NCI-H128 (cell line): ENCODE measurements at regions not wholly inside any gene's neighbourhood (a gene's known extent, or its start where the extent isn't known, plus 50 kb on each side); places are given as distances from the start of the nearest gene placed in this dataset.

Experiments used
- DNase-seq: peaks from one replicate; lab custom pipeline; 2025; ENCODE audit not compliant: unreplicated experiment; lab: John Stamatoyannopoulos, UW

DNA sequence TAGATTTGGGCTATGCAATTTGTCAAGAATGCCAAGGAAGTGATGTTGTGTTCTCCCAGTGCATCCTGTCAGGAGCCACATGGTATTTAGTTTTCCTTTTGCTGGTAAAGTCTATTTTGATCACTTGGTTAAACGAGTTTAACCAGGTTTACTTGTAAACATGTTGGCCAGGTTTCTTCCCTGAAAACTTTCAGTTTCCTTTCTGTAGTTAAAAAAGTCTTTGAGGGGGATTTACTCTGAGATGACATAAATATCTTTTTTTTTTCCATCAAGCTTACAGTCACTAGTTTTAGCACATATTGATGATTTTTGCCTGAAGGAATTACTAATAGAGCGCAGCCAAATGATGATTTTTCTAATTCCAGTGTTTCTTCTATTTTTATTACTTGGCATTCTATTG is 320.5 kb downstream of the PHF14 start:
- no peak for DNase-seq

DNA sequence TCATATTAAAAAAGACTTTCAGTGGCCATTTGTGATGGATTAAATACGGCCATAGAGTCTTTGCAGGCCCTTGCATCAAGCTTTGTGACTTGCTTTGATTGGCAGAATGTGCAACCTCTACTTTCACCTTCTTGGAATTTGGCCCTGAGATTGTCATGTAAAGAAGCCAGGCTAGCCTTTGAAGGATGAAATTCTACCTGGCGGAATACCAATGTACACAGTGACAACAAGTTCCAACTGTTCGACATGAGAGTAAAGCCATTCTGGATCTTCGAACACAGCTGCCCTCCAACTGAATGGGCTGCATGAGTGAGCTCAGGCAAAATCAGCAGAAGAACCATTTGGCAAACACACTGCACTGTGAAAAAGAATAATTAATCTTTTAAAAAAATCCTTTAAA is 321.3 kb downstream of the PHF14 start:
- DNase-seq: no peak

DNA sequence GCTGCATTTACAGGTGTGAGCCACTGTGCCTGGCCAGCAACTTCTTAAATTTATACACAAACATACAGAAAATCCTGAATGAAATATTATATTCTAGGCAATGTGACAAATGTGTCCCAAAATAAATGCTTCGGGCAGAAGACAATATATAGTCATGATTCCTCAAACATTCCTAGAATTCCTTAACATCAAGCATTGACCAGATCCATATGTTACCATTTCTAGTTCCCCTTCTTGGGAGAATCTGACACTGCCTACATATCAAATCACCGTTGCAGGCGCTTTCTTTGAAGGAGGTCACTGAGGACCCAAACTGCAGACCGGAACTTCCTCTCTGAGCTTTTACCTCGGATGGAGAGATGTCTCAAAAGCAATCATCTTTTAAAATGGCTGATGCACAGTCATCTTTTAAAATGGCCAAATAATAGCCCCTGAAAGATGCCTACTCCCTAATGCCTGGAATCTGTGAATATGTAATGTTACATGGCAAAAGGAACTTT is 323.5 kb downstream of the PHF14 start:
- DNase-seq: no peak

DNA sequence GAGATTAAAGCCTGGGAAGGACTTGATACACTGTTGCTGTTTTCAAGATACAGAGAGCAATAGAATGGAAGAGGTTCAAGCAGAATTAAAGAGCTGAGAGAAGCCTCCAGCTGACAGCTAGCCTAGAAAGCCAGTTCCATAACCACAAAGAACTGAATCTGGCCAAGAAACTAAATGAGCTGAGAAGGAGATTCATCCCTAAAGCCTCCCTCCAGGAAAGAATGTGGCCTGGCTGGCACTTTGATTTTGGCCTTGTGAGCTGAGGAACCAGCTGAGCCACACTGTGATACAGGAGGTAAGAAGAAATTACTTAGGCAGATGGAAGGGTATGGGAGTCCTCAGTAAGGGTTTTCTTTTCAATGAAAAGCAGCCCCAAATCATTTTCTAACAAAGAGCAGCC is 324.1 kb downstream of the PHF14 start:
- no peak for DNase-seq

DNA sequence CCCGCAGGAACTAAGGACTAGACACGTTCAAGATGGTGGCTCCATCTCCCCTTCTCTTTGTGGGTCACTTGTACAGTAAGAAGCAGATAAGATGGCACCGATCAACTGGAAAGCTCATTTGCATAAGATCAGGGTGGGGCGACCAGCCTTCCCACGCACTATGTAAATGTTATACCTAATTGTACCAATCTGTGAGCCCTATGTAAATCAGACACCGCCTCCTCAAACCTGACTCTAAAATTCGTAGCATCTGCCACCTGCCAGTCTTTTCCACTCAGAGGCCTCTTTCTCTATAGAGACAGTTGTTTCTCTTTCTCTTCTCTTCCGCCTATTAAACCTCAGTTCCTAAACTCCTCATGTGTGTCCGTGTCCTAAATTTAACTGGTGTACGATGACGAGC is 324.5 kb downstream of the PHF14 start:
- DNase-seq: no peak

DNA sequence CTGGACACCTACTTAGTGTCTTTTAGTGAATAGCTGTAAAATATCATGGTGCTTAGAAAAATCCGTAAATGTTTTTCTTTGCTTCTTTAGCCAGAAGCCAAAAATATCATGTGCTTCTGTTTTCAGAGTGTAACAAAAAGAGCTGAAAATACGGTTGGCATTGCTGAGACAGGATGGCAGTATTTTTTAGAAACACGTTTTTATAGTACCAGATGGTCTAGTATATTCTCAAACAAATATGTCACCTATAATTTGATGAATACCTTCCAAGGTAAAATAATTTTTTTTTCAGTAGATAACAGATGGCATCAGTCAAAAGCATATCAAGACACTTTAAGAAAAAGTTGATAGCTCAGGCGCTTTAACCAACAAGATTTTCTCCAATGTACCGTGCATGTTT is 326.6 kb downstream of the PHF14 start:
- no peak for DNase-seq

DNA sequence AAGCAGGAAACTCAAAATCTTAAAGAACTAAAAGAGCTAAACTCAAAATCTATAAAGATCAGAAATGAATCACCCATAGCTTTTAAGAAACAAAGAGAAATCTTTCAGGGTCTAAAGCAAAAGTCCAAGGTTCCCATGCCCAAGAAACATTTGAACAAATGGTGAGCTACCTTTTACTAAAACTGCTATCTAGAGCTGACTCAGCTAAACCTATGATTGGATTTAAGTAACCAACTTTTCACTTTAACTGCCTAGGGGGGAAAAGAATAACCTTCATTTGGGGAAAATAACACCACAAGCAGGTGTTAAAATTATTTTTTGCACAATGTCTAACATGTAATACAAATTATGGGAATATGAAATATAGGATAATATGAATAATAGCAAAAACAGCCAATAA is 328.4 kb downstream of the PHF14 start:
- DNase-seq: no peak

DNA sequence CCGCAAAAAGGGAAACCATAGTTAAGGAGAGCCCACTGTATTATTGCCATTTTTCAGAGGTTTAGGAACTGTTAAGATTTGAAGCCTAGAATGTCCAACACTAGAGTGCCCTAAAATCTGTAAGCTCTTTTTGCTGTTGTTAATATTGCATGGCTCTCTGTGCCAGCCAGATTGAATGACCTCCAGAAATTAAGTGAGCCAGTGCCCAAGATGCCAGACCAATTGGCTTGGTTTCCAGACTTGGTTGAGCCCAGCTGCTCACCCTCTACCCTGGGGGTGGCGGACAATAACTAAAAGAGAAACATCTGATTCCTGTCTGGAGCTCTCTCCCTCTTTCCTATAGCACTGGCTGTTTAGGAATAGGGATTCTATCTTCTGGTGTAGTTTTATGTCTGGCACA is 340.1 kb downstream of the PHF14 start:
- DNase-seq: no peak

DNA sequence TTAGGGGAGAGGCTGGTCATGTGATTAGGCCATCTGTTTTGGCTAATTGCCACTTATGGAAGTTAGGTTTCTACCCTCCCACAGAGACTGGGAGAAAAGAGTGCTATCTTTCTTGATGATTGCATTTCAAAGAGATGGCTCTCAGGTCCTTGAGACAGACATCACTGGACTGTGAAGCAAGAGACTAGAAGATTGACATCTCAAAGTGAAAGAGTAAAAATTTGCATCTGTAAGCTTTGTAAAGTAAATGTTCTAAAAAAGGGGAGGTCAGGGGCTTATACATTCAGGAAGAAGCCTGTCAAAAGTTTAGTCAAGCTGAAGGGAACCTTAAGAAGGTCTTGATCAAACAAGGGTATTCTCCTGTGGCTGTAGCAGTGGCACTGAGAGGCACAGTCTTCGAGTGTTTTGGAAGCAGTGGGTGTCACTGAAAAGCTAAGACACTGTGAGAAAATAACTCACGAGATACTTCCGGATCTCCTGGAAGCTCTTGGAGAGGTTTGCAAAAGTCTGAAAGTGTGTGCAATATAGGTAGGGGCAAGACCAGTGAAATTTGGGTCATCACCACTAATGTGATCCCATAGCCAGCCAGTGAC is 342.1 kb downstream of the PHF14 start:
- no peak for DNase-seq

DNA sequence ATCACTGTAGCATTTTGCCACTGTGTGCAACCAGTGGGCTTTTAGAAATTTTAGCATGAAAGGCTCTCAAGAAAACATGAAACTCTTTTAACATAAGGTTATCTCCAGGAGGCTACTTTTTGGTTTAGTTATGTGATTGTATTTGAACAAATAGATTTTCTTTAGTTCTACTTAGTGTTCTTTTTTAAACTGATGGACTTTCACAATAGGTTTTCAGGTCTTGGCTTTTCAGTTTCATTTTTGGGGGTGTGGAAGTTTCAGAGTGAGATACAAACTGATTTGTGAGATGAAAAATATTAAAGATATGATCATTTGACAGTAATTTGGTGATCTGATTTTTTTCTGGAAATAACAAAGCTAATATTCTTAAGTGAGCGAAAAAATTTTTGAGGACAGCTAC is 344.1 kb downstream of the PHF14 start:
- no peak for DNase-seq

DNA sequence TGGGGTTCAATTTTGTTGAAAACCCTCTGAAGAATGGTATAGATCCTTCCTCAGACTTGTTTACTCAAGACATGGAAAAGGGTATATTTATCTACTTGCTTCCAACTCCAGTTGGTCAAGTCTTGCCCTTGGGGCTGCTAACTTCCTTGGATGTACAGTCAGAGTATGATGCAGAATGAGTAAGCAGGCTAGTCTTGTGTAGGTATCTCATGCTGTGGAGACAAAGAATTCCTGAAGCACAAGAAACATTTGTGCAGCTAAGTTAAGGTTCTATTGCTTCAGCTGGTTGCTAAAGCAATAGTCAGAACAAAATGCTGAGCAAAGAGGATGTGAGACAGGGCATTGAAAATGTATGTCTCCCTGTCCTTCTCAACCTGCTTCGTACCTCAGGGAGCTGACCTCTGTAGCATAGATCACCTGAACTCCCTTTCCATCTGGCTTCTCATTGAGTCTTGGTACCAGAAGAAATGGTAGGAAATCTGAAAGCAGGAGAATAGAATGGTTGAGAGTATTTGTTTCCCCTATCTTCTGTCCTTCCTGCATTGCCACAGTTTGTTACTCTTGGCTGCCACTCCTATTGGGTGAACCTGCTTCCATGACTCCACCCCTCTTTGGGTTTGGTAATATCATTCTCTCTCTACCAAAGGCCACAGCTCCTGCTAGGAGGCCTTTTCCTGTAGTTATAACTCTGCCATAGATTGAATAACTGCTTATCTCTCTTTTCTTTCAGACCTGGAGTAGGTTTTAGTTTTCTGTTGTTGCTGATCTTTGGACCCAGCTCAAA is 346.0 kb downstream of the PHF14 start:
- DNase-seq: no peak
